PC-9 (cell line): ENCODE measurements at regions not wholly inside any gene's neighbourhood (a gene's known extent, or its start where the extent isn't known, plus 50 kb on each side); places are given as distances from the start of the nearest gene placed in this dataset.

Experiments used
- EZH2 ChIP-seq: fragments of 200-600 bp; sonication (generic); IDR thresholded peaks from 2 replicates; pipeline ENCODE4 v1.8.0; 2017; ENCODE audit warnings: antibody characterized with exemption, low read depth
- TF ChIP-seq, protein P1 (sequence below): fragments of 200-600 bp; sonication (generic); conservative IDR thresholded peaks from 2 replicates; pipeline ENCODE4 v1.6.1; 2017; ENCODE audit warnings: mixed run types, antibody characterized with exemption, mild to moderate bottlenecking, moderate library complexity

DNA sequence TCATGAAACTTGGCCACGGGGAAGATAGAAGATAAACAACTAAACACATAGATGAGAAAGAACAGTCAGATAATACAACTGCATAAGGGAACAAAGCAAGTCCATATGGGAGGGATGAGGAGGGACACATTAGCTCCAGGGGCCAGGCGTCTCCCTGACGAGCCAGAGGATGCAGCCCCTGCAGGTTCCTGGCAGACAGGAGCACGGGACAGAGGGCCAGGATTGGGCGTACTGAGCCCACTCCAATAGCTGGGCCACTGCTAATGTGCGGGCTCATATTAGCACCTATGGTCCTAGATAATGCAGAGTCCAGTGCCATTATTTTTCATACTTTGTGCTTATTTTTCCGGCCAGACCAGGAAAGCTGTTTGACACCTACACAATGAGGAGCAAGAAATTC lies 182.9 kb downstream of the ANKRD60 start:
- no peak for TF ChIP-seq EZH2
- TF ChIP-seq, protein P1, sequence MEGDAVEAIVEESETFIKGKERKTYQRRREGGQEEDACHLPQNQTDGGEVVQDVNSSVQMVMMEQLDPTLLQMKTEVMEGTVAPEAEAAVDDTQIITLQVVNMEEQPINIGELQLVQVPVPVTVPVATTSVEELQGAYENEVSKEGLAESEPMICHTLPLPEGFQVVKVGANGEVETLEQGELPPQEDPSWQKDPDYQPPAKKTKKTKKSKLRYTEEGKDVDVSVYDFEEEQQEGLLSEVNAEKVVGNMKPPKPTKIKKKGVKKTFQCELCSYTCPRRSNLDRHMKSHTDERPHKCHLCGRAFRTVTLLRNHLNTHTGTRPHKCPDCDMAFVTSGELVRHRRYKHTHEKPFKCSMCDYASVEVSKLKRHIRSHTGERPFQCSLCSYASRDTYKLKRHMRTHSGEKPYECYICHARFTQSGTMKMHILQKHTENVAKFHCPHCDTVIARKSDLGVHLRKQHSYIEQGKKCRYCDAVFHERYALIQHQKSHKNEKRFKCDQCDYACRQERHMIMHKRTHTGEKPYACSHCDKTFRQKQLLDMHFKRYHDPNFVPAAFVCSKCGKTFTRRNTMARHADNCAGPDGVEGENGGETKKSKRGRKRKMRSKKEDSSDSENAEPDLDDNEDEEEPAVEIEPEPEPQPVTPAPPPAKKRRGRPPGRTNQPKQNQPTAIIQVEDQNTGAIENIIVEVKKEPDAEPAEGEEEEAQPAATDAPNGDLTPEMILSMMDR: no peak
